NCI-H2196 treated with DMSO at 0.1 percent for 48 hours (cell line): ENCODE measurements at regions not wholly inside any gene's neighbourhood (a gene's known extent, or its start where the extent isn't known, plus 50 kb on each side); places are given as distances from the start of the nearest gene placed in this dataset.

Experiments
- DNase-seq: peaks from one replicate; lab custom pipeline; 2025; ENCODE audit not compliant: unreplicated experiment; lab: John Stamatoyannopoulos, UW

GRCh38 chr1:68955424-68955823 is 458.5 kb upstream of the DEPDC1 start:
- DNase-seq, result no peak

- DNase-seq, result no peak
Measured at GRCh38 chr1:68958958-68959357, 462.1 kb upstream of the DEPDC1 start.

- no peak for DNase-seq
Measured at GRCh38 chr1:68959461-68960030, 462.7 kb upstream of the DEPDC1 start.

- DNase-seq, result no peak
Measured at GRCh38 chr1:68961143-68961542, 464.3 kb upstream of the DEPDC1 start.

- DNase-seq, result no peak
Measured at GRCh38 chr1:68963353-68963752, 466.5 kb upstream of the DEPDC1 start.

- no peak for DNase-seq
Measured at GRCh38 chr1:68969441-68969840, 472.6 kb upstream of the DEPDC1 start.

- no peak for DNase-seq
Measured at GRCh38 chr1:68970571-68970970, 473.7 kb upstream of the DEPDC1 start.

- DNase-seq, result no peak
Measured at GRCh38 chr1:68973459-68974244, 476.8 kb upstream of the DEPDC1 start.

- no peak for DNase-seq
Measured at GRCh38 chr1:68974447-68974846, 477.6 kb upstream of the DEPDC1 start.

GRCh38 chr1:68975212-68975933 is 478.5 kb upstream of the DEPDC1 start:
- DNase-seq, result no peak

- no peak for DNase-seq
Measured at GRCh38 chr1:68976916-68977610, 480.2 kb upstream of the DEPDC1 start.

- no peak for DNase-seq
Measured at GRCh38 chr1:68979891-68980290, 483.0 kb upstream of the DEPDC1 start.

GRCh38 chr1:68984289-68984688 is 487.4 kb upstream of the DEPDC1 start:
- DNase-seq, result no peak

GRCh38 chr1:68994096-68994495 is 497.2 kb upstream of the DEPDC1 start:
- no peak for DNase-seq

GRCh38 chr1:69016468-69016867 is 519.6 kb upstream of the DEPDC1 start:
- no peak for DNase-seq

GRCh38 chr1:69029649-69030048 is 532.8 kb upstream of the DEPDC1 start:
- no peak for DNase-seq

- DNase-seq, result no peak
Measured at GRCh38 chr1:69038379-69038778, 529.3 kb upstream of the LRRC7 start.

- no peak for DNase-seq
Measured at GRCh38 chr1:69045572-69045971, 522.1 kb upstream of the LRRC7 start.

- no peak for DNase-seq
Measured at GRCh38 chr1:69055194-69055593, 512.5 kb upstream of the LRRC7 start.

GRCh38 chr1:69058454-69058853 is 509.3 kb upstream of the LRRC7 start:
- no peak for DNase-seq

GRCh38 chr1:69070660-69071373 is 496.9 kb upstream of the LRRC7 start:
- no peak for DNase-seq
